NCI-H345 treated with DMSO at 0.1 percent for 48 hours (cell line): ENCODE measurements at regions not wholly inside any gene's neighbourhood (a gene's known extent, or its start where the extent isn't known, plus 50 kb on each side); places are given as distances from the start of the nearest gene placed in this dataset.

Source experiments
- DNase-seq: peaks from one replicate; lab custom pipeline; 2025; ENCODE audit not compliant: unreplicated experiment; lab: John Stamatoyannopoulos, UW

- no peak for DNase-seq
These were observed 260.1 kb upstream of the FAM98A start for GRCh38 chr2:33859176-33859575.

GRCh38 chr2:33848486-33848885, 249.4 kb upstream of the FAM98A start:
- DNase-seq: no peak

GRCh38 chr2:33839791-33840190, 240.7 kb upstream of the FAM98A start:
- no peak for DNase-seq

GRCh38 chr2:33836628-33837027, 237.5 kb upstream of the FAM98A start:
- no peak for DNase-seq

GRCh38 chr2:33835911-33836310, 236.8 kb upstream of the FAM98A start:
- DNase-seq: no peak

GRCh38 chr2:33822964-33823363, 223.9 kb upstream of the FAM98A start:
- DNase-seq: no peak

- no peak for DNase-seq
These were observed 213.6 kb upstream of the FAM98A start for GRCh38 chr2:33812707-33813106.

- DNase-seq: no peak
These were observed 211.1 kb upstream of the FAM98A start for GRCh38 chr2:33810046-33810835.

GRCh38 chr2:33806041-33806440, 206.9 kb upstream of the FAM98A start:
- no peak for DNase-seq

GRCh38 chr2:33804155-33804554, 205.1 kb upstream of the FAM98A start:
- no peak for DNase-seq

GRCh38 chr2:33796511-33796910, 197.4 kb upstream of the FAM98A start:
- no peak for DNase-seq

GRCh38 chr2:33791625-33792024, 192.5 kb upstream of the FAM98A start:
- no peak for DNase-seq

GRCh38 chr2:33788044-33788443, 188.9 kb upstream of the FAM98A start:
- no peak for DNase-seq

GRCh38 chr2:33786881-33787280, 187.8 kb upstream of the FAM98A start:
- no peak for DNase-seq

- DNase-seq: no peak
These were observed 186.4 kb upstream of the FAM98A start for GRCh38 chr2:33785201-33786106.

- no peak for DNase-seq
These were observed 185.4 kb upstream of the FAM98A start for GRCh38 chr2:33784488-33784887.

- no peak for DNase-seq
These were observed 183.5 kb upstream of the FAM98A start for GRCh38 chr2:33782395-33783230.

GRCh38 chr2:33777786-33778185, 178.7 kb upstream of the FAM98A start:
- DNase-seq: no peak

GRCh38 chr2:33775306-33775705, 176.2 kb upstream of the FAM98A start:
- no peak for DNase-seq

GRCh38 chr2:33770023-33770422, 170.9 kb upstream of the FAM98A start:
- no peak for DNase-seq

GRCh38 chr2:33766175-33766574, 167.1 kb upstream of the FAM98A start:
- DNase-seq: no peak
